GM21619 (cell line): ENCODE measurements at regions not wholly inside any gene's neighbourhood (a gene's known extent, or its start where the extent isn't known, plus 50 kb on each side); places are given as distances from the start of the nearest gene placed in this dataset.
A peak's percentile ranks its signal among the peaks of the same experiment; 100 is the strongest.

Experiments
- ATAC-seq: cut with Tn5 transposase; IDR thresholded peaks from one replicate; pipeline ENCODE4 v1.9.1; 2021; ENCODE audit not compliant: unreplicated experiment

DNA sequence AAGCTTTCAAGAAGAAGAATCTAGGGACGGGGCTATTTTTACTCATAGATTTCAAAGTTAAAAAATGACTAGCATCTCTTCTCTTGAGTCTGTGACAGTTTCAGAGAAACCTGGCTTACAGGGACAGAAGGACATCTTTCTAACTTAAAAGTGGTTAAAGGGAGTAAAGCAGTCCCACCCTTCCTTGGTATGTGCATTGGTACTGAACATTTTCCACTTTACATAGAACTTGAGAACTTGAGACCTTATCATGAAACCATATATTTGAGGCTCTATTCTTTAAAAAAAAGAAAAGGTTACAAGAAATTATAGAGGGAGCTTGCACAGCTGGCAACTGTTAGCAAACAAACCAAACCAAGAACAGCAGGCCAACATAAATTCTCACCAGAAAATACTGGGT is 73.4 kb upstream of the GAREM1 start:
- ATAC-seq, result no peak

DNA sequence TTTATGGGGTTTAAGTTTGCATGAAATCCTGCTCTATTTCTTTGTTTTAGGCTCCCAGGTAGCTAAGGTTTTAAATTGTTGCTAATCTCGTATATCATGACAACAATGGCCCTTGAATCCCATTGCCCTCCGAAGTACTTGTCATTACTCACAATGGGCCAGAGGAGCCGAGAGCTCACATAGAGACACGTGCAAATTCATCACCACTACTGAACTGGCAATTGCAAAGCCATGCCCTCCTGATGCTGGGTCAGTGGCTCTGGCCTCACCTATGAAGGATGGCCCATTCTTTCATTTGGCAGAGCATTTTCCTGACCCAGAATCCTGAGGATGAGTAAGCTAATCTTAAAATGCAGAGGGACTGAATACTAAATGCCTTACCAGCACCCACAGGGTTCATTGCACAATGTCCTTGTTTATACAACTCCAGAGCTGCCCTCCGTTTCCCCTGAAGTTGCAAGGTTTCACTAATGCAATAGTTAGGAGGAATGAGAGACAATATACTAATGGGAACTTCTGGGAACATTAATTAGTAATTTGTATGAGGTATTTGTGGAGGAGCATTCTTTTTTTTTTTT is 71.6 kb upstream of the GAREM1 start:
- no peak for ATAC-seq

DNA sequence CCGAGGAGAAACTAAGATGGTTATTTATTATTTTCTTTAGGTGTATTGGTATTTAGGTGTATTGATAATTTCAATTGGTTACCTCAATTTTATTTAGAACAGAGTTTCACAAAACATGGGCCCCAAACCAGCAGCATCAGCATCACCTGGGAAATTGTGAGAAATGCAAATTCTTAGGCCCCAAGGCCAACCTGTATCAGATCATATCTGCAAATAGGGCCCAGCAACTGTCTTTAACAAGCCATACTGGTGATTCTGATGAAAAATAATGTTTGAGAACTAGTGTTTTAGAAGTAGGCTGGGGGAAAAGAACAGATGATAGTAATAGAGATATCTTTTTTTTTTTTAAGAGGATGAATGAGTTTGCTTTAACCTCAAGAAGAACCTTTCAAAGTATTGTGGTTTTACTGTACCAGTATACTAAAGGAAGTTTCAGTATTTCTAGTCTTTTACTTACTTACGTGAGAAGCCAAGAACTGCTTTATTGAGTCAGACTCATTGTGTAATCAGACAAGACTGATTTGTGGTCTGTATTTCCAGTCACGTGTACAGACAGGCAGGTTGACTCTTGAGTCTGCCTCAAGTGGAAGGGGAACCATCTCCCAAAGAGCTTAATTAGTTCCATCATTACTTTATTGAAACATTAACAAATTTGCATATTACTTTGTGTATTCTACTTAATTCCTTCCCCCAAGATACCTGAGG is 60.4 kb upstream of the GAREM1 start:
- ATAC-seq, result peak; percentile 99

DNA sequence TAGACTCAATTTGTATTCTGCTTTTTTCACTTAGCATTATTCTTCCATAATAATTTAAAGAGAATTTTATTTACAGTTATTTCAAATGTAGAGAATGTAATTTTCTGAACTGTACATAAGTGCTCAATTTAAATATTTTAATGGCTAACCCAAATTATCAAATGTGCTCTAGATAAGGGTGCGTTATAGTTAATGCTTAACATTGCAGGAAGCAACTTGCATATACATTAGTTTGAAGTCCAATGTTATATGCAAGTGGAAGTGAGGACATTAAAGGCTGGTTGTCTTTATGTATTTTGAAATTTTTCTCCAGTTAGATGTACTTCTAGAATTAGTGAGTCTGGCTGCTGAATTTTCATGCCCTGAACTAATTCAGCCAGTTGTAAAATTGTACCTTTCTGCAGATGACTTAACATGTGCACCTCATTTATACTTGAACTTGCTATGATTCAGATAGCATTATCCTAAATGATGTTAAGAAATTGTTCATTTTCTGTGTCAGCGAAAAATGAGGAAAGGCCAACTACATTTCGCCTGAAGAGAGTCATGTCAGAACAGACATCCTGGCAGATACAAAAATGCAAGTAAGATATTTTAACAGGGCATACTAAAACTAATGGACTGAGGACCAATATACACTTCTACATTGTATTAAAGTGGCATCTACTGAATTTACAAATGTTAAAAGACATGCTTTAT is 59.2 kb upstream of the GAREM1 start:
- ATAC-seq, result no peak

DNA sequence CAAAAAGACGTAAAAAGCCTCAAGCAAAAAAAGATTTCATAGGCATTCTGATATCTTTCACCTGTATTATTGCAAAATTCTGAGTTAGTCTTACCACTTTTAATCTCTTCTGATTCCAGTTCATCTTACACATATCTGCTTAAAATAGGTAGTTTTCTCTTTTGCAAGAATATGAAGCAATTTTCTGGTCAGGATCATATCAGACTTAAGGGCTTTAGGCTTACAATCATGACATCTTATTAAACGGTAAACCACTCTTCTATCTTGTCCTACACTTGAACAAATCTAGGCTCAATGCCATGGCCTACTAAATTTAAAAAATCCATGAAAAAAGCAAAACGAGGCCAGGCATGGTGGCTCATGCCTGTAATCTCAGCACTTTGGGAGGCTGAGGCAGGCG is 50.1 kb upstream of the GAREM1 start:
- ATAC-seq, result no peak
